ENCODE measurements at regions not wholly inside any gene's neighbourhood (a gene's known extent, or its start where the extent isn't known, plus 50 kb on each side); places are given as distances from the start of the nearest gene placed in this dataset.

DNA sequence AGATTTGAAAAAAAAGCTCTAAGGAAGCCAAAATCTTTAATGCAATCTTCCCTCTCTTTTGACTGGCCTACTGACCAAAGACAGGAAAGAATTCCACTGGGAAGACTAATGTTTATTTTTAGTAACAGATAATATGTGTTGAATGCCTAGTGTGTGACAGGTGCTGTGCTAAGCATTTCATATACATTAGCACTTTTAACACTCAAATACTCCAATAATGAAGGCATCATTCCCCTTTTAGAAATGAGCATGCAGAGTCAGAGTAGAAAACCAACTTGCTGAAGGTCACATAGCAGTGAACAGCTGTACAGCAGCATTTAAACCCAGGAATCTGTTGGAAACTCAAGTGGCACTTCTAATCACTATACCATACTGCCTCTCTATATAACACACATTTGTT, 170.6 kb downstream of the MINAR1 start:
- TF ChIP-seq, protein P1, sequence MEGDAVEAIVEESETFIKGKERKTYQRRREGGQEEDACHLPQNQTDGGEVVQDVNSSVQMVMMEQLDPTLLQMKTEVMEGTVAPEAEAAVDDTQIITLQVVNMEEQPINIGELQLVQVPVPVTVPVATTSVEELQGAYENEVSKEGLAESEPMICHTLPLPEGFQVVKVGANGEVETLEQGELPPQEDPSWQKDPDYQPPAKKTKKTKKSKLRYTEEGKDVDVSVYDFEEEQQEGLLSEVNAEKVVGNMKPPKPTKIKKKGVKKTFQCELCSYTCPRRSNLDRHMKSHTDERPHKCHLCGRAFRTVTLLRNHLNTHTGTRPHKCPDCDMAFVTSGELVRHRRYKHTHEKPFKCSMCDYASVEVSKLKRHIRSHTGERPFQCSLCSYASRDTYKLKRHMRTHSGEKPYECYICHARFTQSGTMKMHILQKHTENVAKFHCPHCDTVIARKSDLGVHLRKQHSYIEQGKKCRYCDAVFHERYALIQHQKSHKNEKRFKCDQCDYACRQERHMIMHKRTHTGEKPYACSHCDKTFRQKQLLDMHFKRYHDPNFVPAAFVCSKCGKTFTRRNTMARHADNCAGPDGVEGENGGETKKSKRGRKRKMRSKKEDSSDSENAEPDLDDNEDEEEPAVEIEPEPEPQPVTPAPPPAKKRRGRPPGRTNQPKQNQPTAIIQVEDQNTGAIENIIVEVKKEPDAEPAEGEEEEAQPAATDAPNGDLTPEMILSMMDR (IDR thresholded peaks at IDR 0.05; ENCODE audit: insufficient read depth, low read depth, low read length), result no peak
- TF ChIP-seq EZH2 (IDR thresholded peaks at IDR 0.05; ENCODE audit: insufficient read depth, low read length), result no peak
